OCI-LY7 (cell line): ENCODE measurements at regions not wholly inside any gene's neighbourhood (a gene's known extent, or its start where the extent isn't known, plus 50 kb on each side); places are given as distances from the start of the nearest gene placed in this dataset.
"Not testable (repeated sequence)": the region's sequence is repeated elsewhere in the genome, so short reads cannot be mapped to it uniquely, and the experiment has no call there.

ENCODE experiments used
- BruUV-seq: library from RNA; stranded (reverse); fragments of 400-500 nt; replicated peaks from 2 replicates; lab custom pipeline; 2021; lab: Mats Ljungman, UMichigan
- CTCF ChIA-PET: fragments of 300-600 bp; sonication (Branson Sonifier 250); formaldehyde crosslinking; loops from one replicate; lab custom pipeline; 2022; ENCODE audit warnings: antibody characterized with exemption; ENCODE audit not compliant: unreplicated experiment; lab: Charles Lee
- POLR2A ChIA-PET: fragments of 300-600 bp; sonication (Branson Sonifier 250); formaldehyde crosslinking; loops from one replicate; lab custom pipeline; 2022; ENCODE audit warnings: antibody characterized with exemption; lab: Charles Lee
- DNase-seq: peaks from one replicate; pipeline ENCODE4 v3.0.0-alpha.2; 2015; ENCODE audit warnings: low spot score
- H2AFZ ChIP-seq: fragments of 200-600 bp; sonication (generic), shearing (Covaris generic); 2 replicates; pipeline ENCODE4 v1.6.1; 2014; ENCODE audit warnings: mild to moderate bottlenecking, antibody characterized with exemption, low read length, moderate library complexity
- H3K27ac ChIP-seq: fragments of 200-600 bp; sonication (generic); 2 replicates; pipeline ENCODE4 v1.5.1; 2014; ENCODE audit warnings: mixed run types, low read depth, mild to moderate bottlenecking, moderate library complexity, low read length, inconsistent platforms; ENCODE audit not compliant: poor library complexity, severe bottlenecking
- H3K36me3 ChIP-seq: fragments of 200-600 bp; sonication (generic); 2 replicates; pipeline ENCODE4 v1.6.1; 2014; ENCODE audit warnings: mild to moderate bottlenecking, antibody characterized with exemption, low read length, moderate library complexity, mixed read lengths; ENCODE audit not compliant: insufficient read depth
- H3K4me1 ChIP-seq: fragments of 200-600 bp; sonication (generic); 2 replicates; pipeline ENCODE4 v1.5.1; 2014; ENCODE audit warnings: mild to moderate bottlenecking, low read length; ENCODE audit not compliant: insufficient read depth, poor library complexity, severe bottlenecking
- H3K4me2 ChIP-seq: fragments of 200-600 bp; sonication (generic); 2 replicates; pipeline ENCODE4 v1.6.1; 2014; ENCODE audit warnings: mild to moderate bottlenecking, low read length
- H3K4me3 ChIP-seq: fragments of 200-600 bp; sonication (generic); 2 replicates; pipeline ENCODE4 v1.5.1; 2014; ENCODE audit warnings: mild to moderate bottlenecking, low read depth, low read length; ENCODE audit not compliant: poor library complexity, severe bottlenecking
- H3K79me2 ChIP-seq: fragments of 200-600 bp; sonication (generic); 2 replicates; pipeline ENCODE4 v1.6.1; 2016; ENCODE audit warnings: low read depth, mild to moderate bottlenecking, low read length, moderate library complexity, mixed read lengths; ENCODE audit not compliant: insufficient read depth
- H3K9me2 ChIP-seq: fragments of 200-600 bp; sonication (generic); 2 replicates; pipeline ENCODE4 v1.6.1; 2016; ENCODE audit warnings: mild to moderate bottlenecking, low read length, mixed read lengths; ENCODE audit not compliant: insufficient read depth
- H3K9me3 ChIP-seq: fragments of 200-600 bp; sonication (generic); 2 replicates; pipeline ENCODE4 v1.6.1; 2014; ENCODE audit warnings: mild to moderate bottlenecking, mixed run types, low read length, mixed read lengths
- H4K20me1 ChIP-seq: fragments of 200-600 bp; sonication (generic); 2 replicates; pipeline ENCODE4 v1.6.1; 2014; ENCODE audit warnings: mild to moderate bottlenecking, antibody characterized with exemption, low read length, moderate library complexity, mixed read lengths; ENCODE audit not compliant: insufficient read depth
- CTCF ChIP-seq: fragments of 200-600 bp; sonication (generic); conservative IDR thresholded peaks from 2 replicates; pipeline ENCODE4 v1.5.1; 2014; ENCODE audit warnings: mild to moderate bottlenecking, antibody characterized with exemption, low read length, moderate library complexity, mixed read lengths
- EZH2phosphoT487 ChIP-seq: fragments of 200-600 bp; sonication (generic); IDR thresholded peaks from 2 replicates; pipeline ENCODE4 v1.6.1; 2018; ENCODE audit warnings: low read depth, borderline replicate concordance, mild to moderate bottlenecking, mixed run types, antibody characterized with exemption, low read length, moderate library complexity, mixed read lengths
- intact Hi-C: fragments of 100-400 bp; cut with micrococcal nuclease; formaldehyde crosslinking; loops from one replicate; pipeline ENCODE4 v1.10.0; 2022; ENCODE audit not compliant: unreplicated experiment

- no TSS peak for BruUV-seq
Measured at GRCh38 chr7:142567201-142568075, 181.8 kb upstream of the PRSS1 start.

GRCh38 chr7:142566271-142566670 lies 183.0 kb upstream of the PRSS1 start:
- ChIA-PET CTCF (no interaction called here), POLR2A (no interaction called here)
- H2AFZ ChIP-seq = no peak overlapping the region
- H3K4me1 ChIP-seq = no peaks in the 10 kb centered on the region
- H3K36me3 ChIP-seq = no peaks in the 10 kb centered on the region
- BruUV-seq = no TSS peak
- H3K27ac ChIP-seq = no peak overlapping the region
- H3K9me3 ChIP-seq = no peaks in the 10 kb centered on the region
- H3K79me2 ChIP-seq = no peaks in the 10 kb centered on the region
- no peaks in the 10 kb centered on the region for H3K9me2 ChIP-seq
- H4K20me1 ChIP-seq = no peaks in the 10 kb centered on the region
- no peak overlapping the region for H3K4me2 ChIP-seq
- intact Hi-C loops = no loop called here
- no peak for TF ChIP-seq CTCF
- TF ChIP-seq EZH2phosphoT487 = no peak
- no peak for DNase-seq
- no peak overlapping the region for H3K4me3 ChIP-seq

More at GRCh38 chr7:142567201-142568075, 181.8 kb upstream of the PRSS1 start:
- Histone ChIP-seq H3K36me3 (no peaks in the 10 kb centered on the region), H3K27ac (no peak overlapping the region), H3K9me3 (no peaks in the 10 kb centered on the region), H3K4me2 (no peak overlapping the region), H3K4me1 (no peaks in the 10 kb centered on the region), H3K9me2 (no peaks in the 10 kb centered on the region), H3K4me3 (no peak overlapping the region), H2AFZ (no peak overlapping the region), H4K20me1 (no peaks in the 10 kb centered on the region), H3K79me2 (no peaks in the 10 kb centered on the region)
- intact Hi-C loops = no loop called here
- DNase-seq = no peak
- POLR2A ChIA-PET = no interaction called here
- no peak for TF ChIP-seq CTCF
- no peak for TF ChIP-seq EZH2phosphoT487
- CTCF ChIA-PET = no interaction called here

GRCh38 chr7:142564125-142564524 lies 185.1 kb upstream of the PRSS1 start:
- POLR2A ChIA-PET, CTCF ChIA-PET, DNase-seq: not testable (repeated sequence)

More at GRCh38 chr7:142564125-142564524, 185.1 kb upstream of the PRSS1 start:
- H3K9me2 ChIP-seq, intact Hi-C loops, H3K4me1 ChIP-seq, H3K9me3 ChIP-seq, H3K4me2 ChIP-seq, H3K4me3 ChIP-seq, BruUV-seq, H4K20me1 ChIP-seq, H3K79me2 ChIP-seq, H3K36me3 ChIP-seq, H2AFZ ChIP-seq, H3K27ac ChIP-seq: not testable (repeated sequence)
